AG04450 (cell line): ENCODE measurements at regions not wholly inside any gene's neighbourhood (a gene's known extent, or its start where the extent isn't known, plus 50 kb on each side); places are given as distances from the start of the nearest gene placed in this dataset.

Experiments used
- CTCF ChIA-PET: fragments of 300-600, 350-600 bp; formaldehyde crosslinking; extraction: SDS; loops from one replicate; lab custom pipeline; 2022; ENCODE audit warnings: antibody characterized with exemption, inconsistent platforms; lab: Charles Lee
- POLR2A ChIA-PET: fragments of 350-600 bp; formaldehyde crosslinking; extraction: SDS; loops from one replicate; lab custom pipeline; 2021; ENCODE audit warnings: antibody characterized with exemption, inconsistent platforms; lab: Yijun Ruan, JAX
- DNase-seq: peaks from one replicate; pipeline ENCODE4 v3.0.0-alpha.2; 2011; ENCODE audit warnings: low read depth, low spot score
- H3K27ac ChIP-seq: one replicate; pipeline ENCODE4 v1.5.1; 2012; ENCODE audit warnings: low read depth, low read length, control low read depth
- H3K27me3 ChIP-seq: one replicate; pipeline ENCODE4 v1.6.0; 2012; ENCODE audit warnings: low read length; ENCODE audit not compliant: control insufficient read depth, insufficient read depth
- H3K4me3 ChIP-seq: 2 replicates; pipeline ENCODE4 v1.5.1; 2011; ENCODE audit warnings: mild to moderate bottlenecking, low read depth, low read length, control low read depth
- H3K9me3 ChIP-seq: 2 replicates; pipeline ENCODE4 v1.5.1; 2012; ENCODE audit warnings: low read length; ENCODE audit not compliant: control insufficient read depth, insufficient read depth
- CTCF ChIP-seq: IDR thresholded peaks from 2 replicates; pipeline ENCODE4 v1.5.1; 2011; ENCODE audit warnings: low read depth, low read length, control low read depth, inconsistent platforms

DNA sequence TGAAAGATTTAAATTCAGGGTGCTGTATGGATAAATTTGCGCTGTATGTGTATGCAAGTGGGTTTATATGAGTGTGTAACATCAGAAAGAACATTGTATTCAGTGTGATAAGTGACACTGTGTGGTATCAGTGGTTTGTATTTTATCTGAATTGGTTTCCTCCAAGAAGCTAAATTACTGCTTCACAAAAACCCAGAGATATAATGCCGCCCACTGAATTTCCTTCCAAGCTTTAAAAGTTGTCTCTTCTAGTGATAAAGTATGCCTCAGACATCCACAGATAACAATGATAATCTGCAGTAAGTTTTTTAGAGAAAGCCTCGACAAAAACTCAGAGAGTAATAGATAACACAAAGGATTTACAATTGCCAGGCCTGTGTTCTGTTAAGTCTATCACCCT lies 710.6 kb upstream of the HS3ST1 start:
- POLR2A ChIA-PET, result no interaction called here
- no peak for TF ChIP-seq CTCF
- CTCF ChIA-PET, result no interaction called here
- no peaks in the 10 kb centered on the region for H3K27me3 ChIP-seq
- DNase-seq, result no peak
- H3K4me3 ChIP-seq, result no peak overlapping the region
- H3K27ac ChIP-seq, result no peak overlapping the region
- peaks cover 5% of the 10 kb centered on the region; the same call in 1 of the 2 replicates for H3K9me3 ChIP-seq

DNA sequence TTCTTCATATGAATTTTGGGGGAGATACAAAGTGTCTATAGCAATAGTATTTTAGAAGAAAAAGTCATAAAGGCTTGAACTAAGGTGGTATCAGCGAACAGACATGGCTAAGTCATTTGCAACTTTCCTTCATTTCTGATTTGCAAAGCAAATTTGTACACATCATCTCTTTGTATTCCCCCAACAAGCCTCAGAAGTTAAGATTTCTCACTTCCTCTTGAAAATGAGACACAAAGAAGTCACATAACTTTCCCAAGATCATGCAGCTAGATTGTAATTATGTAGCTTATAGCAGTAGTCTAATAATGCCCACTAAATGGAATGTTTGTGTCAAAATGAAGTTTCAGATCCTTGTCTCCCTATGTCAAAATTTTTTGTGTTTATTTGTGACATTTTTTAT lies 709.8 kb upstream of the HS3ST1 start:
- ChIA-PET CTCF (no interaction called here), POLR2A (no interaction called here)

DNA sequence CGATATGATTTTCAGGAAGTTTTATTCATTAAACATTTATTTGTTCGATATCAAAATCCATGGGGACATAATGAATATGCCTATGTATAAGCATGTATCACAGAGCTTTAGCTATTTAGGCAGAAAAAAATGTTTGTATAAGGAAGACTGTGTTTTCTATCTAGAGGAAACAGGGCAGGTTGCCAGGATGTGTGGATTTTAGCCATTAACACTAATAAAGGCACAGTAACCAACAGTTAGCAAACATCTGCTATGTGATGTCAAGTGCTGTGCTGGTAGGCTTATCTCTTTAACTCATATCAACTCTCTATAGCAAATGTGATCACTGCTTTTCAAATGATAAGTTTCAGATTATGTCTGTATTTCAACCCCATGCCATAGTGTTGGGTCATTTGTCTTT lies 708.9 kb upstream of the HS3ST1 start:
- POLR2A ChIA-PET, result no interaction called here
- H3K27ac ChIP-seq, result no peak overlapping the region
- H3K4me3 ChIP-seq, result no peak overlapping the region
- H3K9me3 ChIP-seq, result peaks cover 5% of the 10 kb centered on the region; the same call in 1 of the 2 replicates
- no peak for DNase-seq
- CTCF ChIA-PET, result no interaction called here
- TF ChIP-seq CTCF, result no peak
- H3K27me3 ChIP-seq, result no peaks in the 10 kb centered on the region

More for the DNA sequence above, 709.8 kb upstream of the HS3ST1 start:
- DNase-seq, result no peak
- Histone ChIP-seq H3K9me3 (peaks cover 5% of the 10 kb centered on the region; the same call in 1 of the 2 replicates), H3K27me3 (no peaks in the 10 kb centered on the region), H3K27ac (no peak overlapping the region), H3K4me3 (no peak overlapping the region)
- no peak for TF ChIP-seq CTCF

- H3K4me3 ChIP-seq, result no peak overlapping the region
- H3K9me3 ChIP-seq, result peaks cover 18% of the 10 kb centered on the region
- POLR2A ChIA-PET, result no interaction called here
- no peak overlapping the region for H3K27ac ChIP-seq
- TF ChIP-seq CTCF, result no peak
- no peaks in the 10 kb centered on the region for H3K27me3 ChIP-seq
- CTCF ChIA-PET, result no interaction called here
- no peak for DNase-seq
These were observed 697.8 kb upstream of the HS3ST1 start for GRCh38 chr4:12126474-12126873.

DNA sequence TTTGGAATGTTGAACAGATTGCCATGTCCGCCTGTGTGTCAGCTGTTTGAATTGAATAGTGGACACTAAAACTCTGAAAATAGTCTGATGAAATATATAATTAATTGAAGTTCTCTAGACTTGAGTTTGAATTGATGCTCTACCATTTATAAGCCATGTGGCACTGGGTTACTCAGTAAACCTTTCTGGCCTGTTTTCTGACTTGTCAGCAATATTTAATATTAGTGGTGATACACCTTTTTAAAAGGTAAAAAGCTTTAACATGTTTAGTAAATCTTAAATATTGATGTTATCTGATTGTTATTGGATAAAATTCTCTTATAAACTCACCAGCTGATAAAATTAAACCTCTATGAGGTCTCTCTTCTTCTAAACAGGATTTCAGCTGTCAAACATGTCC lies 695.4 kb upstream of the HS3ST1 start:
- POLR2A ChIA-PET, result no interaction called here
- no peaks in the 10 kb centered on the region for H3K27me3 ChIP-seq
- H3K27ac ChIP-seq, result no peak overlapping the region
- H3K9me3 ChIP-seq, result peaks cover 11% of the 10 kb centered on the region; the same call in 1 of the 2 replicates
- H3K4me3 ChIP-seq, result no peak overlapping the region
- DNase-seq, result no peak
- TF ChIP-seq CTCF, result no peak
- CTCF ChIA-PET, result no interaction called here
